ENCODE measurements at regions not wholly inside any gene's neighbourhood (a gene's known extent, or its start where the extent isn't known, plus 50 kb on each side); places are given as distances from the start of the nearest gene placed in this dataset.
"Not testable (repeated sequence)": the region's sequence is repeated elsewhere in the genome, so short reads cannot be mapped to it uniquely, and the experiment has no call there.

DNA sequence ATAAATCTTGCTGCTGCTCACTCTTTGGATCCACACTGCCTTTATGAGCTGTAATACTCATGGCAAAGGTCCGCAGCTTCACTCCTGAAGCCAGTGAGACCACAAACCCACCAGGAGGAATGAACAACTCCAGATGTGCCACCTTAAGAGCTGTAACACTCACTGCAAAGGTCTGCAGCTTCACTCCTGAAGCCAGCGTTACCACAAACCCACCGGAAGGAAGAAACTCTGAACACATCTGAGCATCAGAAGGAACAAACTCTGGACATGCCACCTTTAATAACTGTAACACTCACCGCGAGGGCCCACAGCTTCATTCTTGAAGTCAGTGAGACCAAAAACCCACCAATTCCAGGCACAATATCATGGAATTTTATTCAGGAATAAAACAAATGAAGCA is 1635.9 kb upstream of the SLC39A10 start:
- not testable (repeated sequence) for H3K4me3 ChIP-seq (ENCODE audit: insufficient read depth, low read depth, low read length); H3K36me3 ChIP-seq (replicated peaks; ENCODE audit: control insufficient read depth, insufficient read depth, low read length); DNase-seq; H3K27me3 ChIP-seq (ENCODE audit: control insufficient read depth, insufficient read depth, low read length)

DNA sequence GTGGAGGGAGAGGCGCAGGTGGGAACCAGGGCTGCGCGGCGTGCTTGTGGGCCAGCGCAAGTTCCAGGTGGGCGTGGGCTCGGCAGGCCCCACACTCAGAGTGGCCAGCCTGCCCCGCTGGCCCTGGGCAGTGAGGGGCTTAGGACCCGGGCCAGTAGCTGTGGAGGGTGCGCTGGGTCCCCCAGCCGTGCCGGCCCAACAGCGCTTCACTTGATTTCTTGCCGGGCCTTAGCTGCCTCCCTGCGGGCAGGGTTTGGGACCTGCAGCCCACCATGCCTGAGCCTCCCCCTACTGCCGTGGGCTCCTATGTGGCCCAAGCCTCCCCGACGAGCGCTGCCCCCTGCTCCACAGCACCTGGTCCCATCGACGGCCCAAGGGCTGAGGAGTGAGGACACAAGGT is 1636.9 kb upstream of the SLC39A10 start:
- no peak for DNase-seq
- no peaks in the 10 kb centered on the region for H3K36me3 ChIP-seq (replicated peaks; ENCODE audit: control insufficient read depth, insufficient read depth, low read length)
- H3K4me3 ChIP-seq (ENCODE audit: insufficient read depth, low read depth, low read length) = no peak overlapping the region
- H3K27me3 ChIP-seq (ENCODE audit: control insufficient read depth, insufficient read depth, low read length) = no peaks in the 10 kb centered on the region

DNA sequence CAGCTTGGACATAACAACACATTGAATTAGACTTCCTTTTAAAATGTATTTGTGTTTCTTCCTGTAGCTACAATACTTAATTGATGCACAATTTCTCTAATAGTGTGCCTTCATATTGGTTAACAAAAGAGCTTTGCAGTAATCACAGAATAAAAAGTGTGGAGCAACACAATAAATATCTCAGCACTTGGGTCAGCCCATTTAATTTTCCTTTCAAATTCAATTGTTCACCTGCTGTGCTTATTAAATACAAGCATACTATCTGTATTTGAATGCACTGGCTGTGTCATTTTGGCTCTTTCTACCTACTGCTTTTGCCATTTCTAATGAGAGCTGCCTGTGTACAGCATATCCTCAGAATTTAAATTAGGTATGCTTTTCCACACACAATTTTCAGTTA is 1641.3 kb upstream of the SLC39A10 start:
- DNase-seq = no peak
- Histone ChIP-seq H3K4me3 (ENCODE audit: insufficient read depth, low read depth, low read length) (no peak overlapping the region), H3K36me3 (replicated peaks; ENCODE audit: control insufficient read depth, insufficient read depth, low read length) (no peaks in the 10 kb centered on the region), H3K27me3 (ENCODE audit: control insufficient read depth, insufficient read depth, low read length) (no peaks in the 10 kb centered on the region)

DNA sequence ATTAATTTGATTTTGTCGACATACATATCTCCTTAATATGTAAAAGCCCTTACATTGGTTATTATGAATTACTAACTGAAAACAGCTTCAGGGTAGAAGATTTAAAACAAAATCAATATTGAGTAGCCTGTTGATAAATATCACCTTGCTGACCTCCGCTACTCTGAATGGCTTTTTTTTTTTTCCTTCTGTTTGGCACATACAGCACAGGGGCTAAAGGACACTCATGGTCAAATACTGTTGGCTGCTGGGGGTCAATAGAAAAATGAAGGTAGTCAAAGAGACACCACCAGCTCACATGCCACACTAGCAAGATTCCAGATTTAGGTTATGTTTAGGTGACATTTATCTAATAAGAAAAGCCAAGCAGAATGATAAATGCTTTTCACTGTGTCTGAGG is 1642.4 kb upstream of the SLC39A10 start:
- Histone ChIP-seq H3K4me3 (ENCODE audit: insufficient read depth, low read depth, low read length) (no peak overlapping the region), H3K36me3 (replicated peaks; ENCODE audit: control insufficient read depth, insufficient read depth, low read length) (no peaks in the 10 kb centered on the region), H3K27me3 (ENCODE audit: control insufficient read depth, insufficient read depth, low read length) (no peaks in the 10 kb centered on the region)
- DNase-seq = no peak

GRCh38 chr2:194004590-194005206 is 1652.3 kb upstream of the SLC39A10 start:
- Histone ChIP-seq H3K27me3 (ENCODE audit: control insufficient read depth, insufficient read depth, low read length) (no peaks in the 10 kb centered on the region), H3K36me3 (replicated peaks; ENCODE audit: control insufficient read depth, insufficient read depth, low read length) (no peaks in the 10 kb centered on the region), H3K4me3 (ENCODE audit: insufficient read depth, low read depth, low read length) (no peak overlapping the region)
- no peak for DNase-seq

DNA sequence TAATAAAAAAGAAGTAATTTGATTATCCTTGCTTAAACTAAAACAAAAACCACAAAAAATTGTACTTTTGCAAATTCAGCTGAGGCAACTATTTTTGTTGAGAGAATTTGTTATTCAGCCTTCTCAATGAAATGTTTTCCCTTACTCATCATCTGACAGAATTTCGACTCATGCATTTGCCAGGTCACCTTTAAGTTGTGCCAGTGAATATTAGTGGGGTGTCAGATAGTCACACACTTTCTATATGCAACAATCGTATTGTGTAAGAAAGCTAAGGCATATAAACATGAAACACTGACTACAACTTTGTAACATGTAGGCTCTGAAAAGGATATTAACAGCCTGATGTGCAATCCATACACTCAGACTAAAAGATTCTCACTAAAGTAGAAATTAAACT is 1653.1 kb upstream of the SLC39A10 start:
- Histone ChIP-seq H3K27me3 (ENCODE audit: control insufficient read depth, insufficient read depth, low read length) (no peaks in the 10 kb centered on the region), H3K36me3 (replicated peaks; ENCODE audit: control insufficient read depth, insufficient read depth, low read length) (no peaks in the 10 kb centered on the region), H3K4me3 (ENCODE audit: insufficient read depth, low read depth, low read length) (no peak overlapping the region)
- DNase-seq = no peak

- H3K27me3 ChIP-seq (ENCODE audit: control insufficient read depth, insufficient read depth, low read length) = no peaks in the 10 kb centered on the region
- no peak for DNase-seq
- no peak overlapping the region for H3K4me3 ChIP-seq (ENCODE audit: insufficient read depth, low read depth, low read length)
- H3K36me3 ChIP-seq (replicated peaks; ENCODE audit: control insufficient read depth, insufficient read depth, low read length) = no peaks in the 10 kb centered on the region
Observed at GRCh38 chr2:194002699-194003368, 1654.2 kb upstream of the SLC39A10 start.

DNA sequence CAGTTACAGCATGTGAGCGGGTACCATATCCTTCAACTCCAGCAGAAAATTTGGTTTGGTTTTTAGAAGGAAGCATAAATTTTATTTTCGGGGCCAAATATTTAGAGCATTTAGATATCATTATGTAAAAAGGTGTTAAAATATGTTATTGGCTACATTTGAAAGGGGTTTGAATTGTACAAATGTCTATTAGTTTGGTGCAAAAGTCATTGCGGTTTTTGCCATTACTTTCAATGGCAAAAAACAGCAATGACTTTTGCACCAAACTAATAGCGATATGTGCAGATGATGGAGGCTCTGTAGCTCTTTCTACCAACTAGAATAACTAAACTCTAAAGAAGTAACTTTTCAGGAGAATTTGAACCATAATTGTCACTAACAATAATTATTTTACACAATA is 1666.2 kb upstream of the SLC39A10 start:
- no peak overlapping the region for H3K4me3 ChIP-seq (ENCODE audit: insufficient read depth, low read depth, low read length)
- H3K36me3 ChIP-seq (replicated peaks; ENCODE audit: control insufficient read depth, insufficient read depth, low read length) = no peaks in the 10 kb centered on the region
- no peak for DNase-seq
- H3K27me3 ChIP-seq (ENCODE audit: control insufficient read depth, insufficient read depth, low read length) = no peaks in the 10 kb centered on the region

DNA sequence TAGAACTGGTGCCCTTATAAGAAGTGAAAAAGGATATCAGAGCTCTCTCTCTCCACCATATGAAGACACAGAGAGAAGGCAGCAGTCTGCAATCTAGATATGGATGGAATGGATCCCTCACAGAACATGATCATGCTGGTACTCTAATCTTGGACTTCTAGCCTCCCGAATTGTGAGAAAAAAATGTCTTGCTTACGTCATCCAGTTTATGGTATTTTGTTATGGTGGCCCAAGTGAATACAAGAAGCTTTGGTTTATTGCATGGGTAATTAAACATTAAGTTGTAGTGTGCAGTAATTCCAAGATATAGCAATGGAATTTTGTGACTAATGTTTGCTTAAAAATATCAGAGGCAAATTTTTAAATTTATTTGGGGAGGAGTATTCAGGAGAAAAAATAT is 1667.4 kb upstream of the SLC39A10 start:
- H3K27me3 ChIP-seq (ENCODE audit: control insufficient read depth, insufficient read depth, low read length) = no peaks in the 10 kb centered on the region
- no peaks in the 10 kb centered on the region for H3K36me3 ChIP-seq (replicated peaks; ENCODE audit: control insufficient read depth, insufficient read depth, low read length)
- no peak for DNase-seq
- H3K4me3 ChIP-seq (ENCODE audit: insufficient read depth, low read depth, low read length) = no peak overlapping the region

DNA sequence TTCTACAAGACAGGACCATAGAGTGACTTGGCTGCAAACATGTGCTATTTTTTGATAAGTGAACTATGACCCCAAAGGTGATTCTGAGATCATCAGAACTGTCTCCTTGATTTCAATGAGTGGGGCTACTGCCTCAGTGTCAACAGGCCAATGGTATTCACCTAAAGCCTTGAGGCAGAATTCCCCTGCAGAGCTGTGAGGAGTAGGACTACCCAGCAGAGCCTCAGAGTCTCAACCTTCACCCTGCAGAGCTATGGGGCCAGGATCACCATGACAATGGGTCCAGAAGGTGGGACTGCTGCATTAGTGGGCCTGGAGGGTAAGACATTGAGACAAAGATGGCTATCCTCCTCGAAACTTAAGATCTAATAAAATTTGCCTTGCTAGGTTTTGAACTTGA is 1668.2 kb upstream of the SLC39A10 start:
- Histone ChIP-seq H3K27me3 (ENCODE audit: control insufficient read depth, insufficient read depth, low read length) (no peaks in the 10 kb centered on the region), H3K36me3 (replicated peaks; ENCODE audit: control insufficient read depth, insufficient read depth, low read length) (no peaks in the 10 kb centered on the region), H3K4me3 (ENCODE audit: insufficient read depth, low read depth, low read length) (no peak overlapping the region)
- DNase-seq = no peak

- no peak for DNase-seq
- Histone ChIP-seq H3K36me3 (replicated peaks; ENCODE audit: control insufficient read depth, insufficient read depth, low read length) (no peaks in the 10 kb centered on the region), H3K4me3 (ENCODE audit: insufficient read depth, low read depth, low read length) (no peak overlapping the region), H3K27me3 (ENCODE audit: control insufficient read depth, insufficient read depth, low read length) (no peaks in the 10 kb centered on the region)
Observed at GRCh38 chr2:193985272-193985671, 1671.8 kb upstream of the SLC39A10 start.

DNA sequence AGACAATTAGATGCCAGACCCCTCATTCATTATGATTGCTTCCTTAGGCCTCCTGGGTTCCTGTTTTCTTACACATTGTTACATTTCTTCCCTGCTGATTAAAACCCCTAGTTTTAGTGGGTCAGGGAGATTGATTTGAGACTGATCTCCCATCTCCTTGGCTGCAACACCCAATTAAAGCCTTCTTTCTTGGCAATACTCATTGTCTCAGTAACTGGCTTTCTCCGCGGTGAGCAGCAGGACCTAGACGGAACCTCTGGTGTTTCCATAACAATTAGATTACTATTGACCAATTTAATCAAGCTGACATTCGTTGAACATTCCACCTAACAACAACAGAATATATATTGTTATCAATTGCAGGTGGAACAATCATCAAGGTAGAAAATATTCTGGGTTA is 1676.4 kb upstream of the SLC39A10 start:
- DNase-seq = no peak
- H3K4me3 ChIP-seq (ENCODE audit: insufficient read depth, low read depth, low read length) = no peak overlapping the region
- no peaks in the 10 kb centered on the region for H3K27me3 ChIP-seq (ENCODE audit: control insufficient read depth, insufficient read depth, low read length)
- H3K36me3 ChIP-seq (replicated peaks; ENCODE audit: control insufficient read depth, insufficient read depth, low read length) = no peaks in the 10 kb centered on the region

GRCh38 chr2:193973781-193974180 is 1683.2 kb upstream of the SLC39A10 start:
- H3K36me3 ChIP-seq (replicated peaks; ENCODE audit: control insufficient read depth, insufficient read depth, low read length) = no peaks in the 10 kb centered on the region
- DNase-seq = no peak
- H3K4me3 ChIP-seq (ENCODE audit: insufficient read depth, low read depth, low read length) = no peak overlapping the region
- H3K27me3 ChIP-seq (ENCODE audit: control insufficient read depth, insufficient read depth, low read length) = no peaks in the 10 kb centered on the region

GRCh38 chr2:193966590-193966989 is 1690.4 kb upstream of the SLC39A10 start:
- H3K27me3 ChIP-seq (ENCODE audit: control insufficient read depth, insufficient read depth, low read length) = no peaks in the 10 kb centered on the region
- DNase-seq = peak; percentile 1
- H3K4me3 ChIP-seq (ENCODE audit: insufficient read depth, low read depth, low read length) = no peak overlapping the region
- H3K36me3 ChIP-seq (replicated peaks; ENCODE audit: control insufficient read depth, insufficient read depth, low read length) = no peaks in the 10 kb centered on the region

- no peak for DNase-seq
Observed at GRCh38 chr2:193965263-193965662, 1691.8 kb upstream of the SLC39A10 start.

More at GRCh38 chr2:193965263-193965662, 1691.8 kb upstream of the SLC39A10 start:
- no peaks in the 10 kb centered on the region for H3K36me3 ChIP-seq (replicated peaks; ENCODE audit: control insufficient read depth, insufficient read depth, low read length)
- H3K4me3 ChIP-seq (ENCODE audit: insufficient read depth, low read depth, low read length) = no peak overlapping the region
- no peaks in the 10 kb centered on the region for H3K27me3 ChIP-seq (ENCODE audit: control insufficient read depth, insufficient read depth, low read length)
